Naive thymus-derived CD4-positive, alpha-beta T cell (primary cell): ENCODE measurements at regions not wholly inside any gene's neighbourhood (a gene's known extent, or its start where the extent isn't known, plus 50 kb on each side); places are given as distances from the start of the nearest gene placed in this dataset.
"Not testable (repeated sequence)": the region's sequence is repeated elsewhere in the genome, so short reads cannot be mapped to it uniquely, and the experiment has no call there.

ENCODE experiments used
- ATAC-seq: fragments of 150-1000 bp; cut with Tn5 transposase; 2 replicates; pipeline ENCODE4 v1.10.0; 2021; ENCODE audit warnings: mild to moderate bottlenecking, moderate library complexity
- CTCF ChIA-PET: fragments of 350-600 bp; sonication (Branson Sonifier 250); formaldehyde crosslinking; loops from one replicate; lab custom pipeline; 2021; ENCODE audit warnings: antibody characterized with exemption; lab: Charles Lee
- POLR2A ChIA-PET: fragments of 350-600 bp; sonication (Branson Sonifier 250); formaldehyde crosslinking; loops from one replicate; lab custom pipeline; 2021; ENCODE audit warnings: antibody characterized with exemption, inconsistent platforms; lab: Charles Lee
- DNase-seq, 9 donors: peaks; one replicate each; pipeline versions ENCODE4 v3.0.0 to v3.0.0-alpha.2; 2020 to 2022; ENCODE audit warnings: mixed read lengths in 1 of 9
- H3K27ac ChIP-seq: one replicate; pipeline ENCODE4 v1.7.0; 2013; ENCODE audit warnings: mild to moderate bottlenecking, low read depth, low read length, moderate library complexity
- H3K27me3 ChIP-seq, 2 donors: one replicate each; pipeline ENCODE4 v1.7.0; 2013; ENCODE audit warnings: low read length in 2 of 2, mild to moderate bottlenecking in 2 of 2, moderate library complexity in 2 of 2; ENCODE audit not compliant: control insufficient read depth in 2 of 2, insufficient read depth in 2 of 2
- H3K36me3 ChIP-seq, 3 experiments: 1 replicate in 2 of 3; 2 replicates in 1 of 3; pipeline ENCODE4 v1.7.0; 2013; ENCODE audit warnings: low read length in 3 of 3, mild to moderate bottlenecking in 3 of 3, moderate library complexity in 1 of 3; ENCODE audit not compliant: insufficient read depth in 3 of 3, control insufficient read depth in 2 of 3
- H3K4me1 ChIP-seq, 2 donors: one replicate each; pipeline ENCODE4 v1.7.0; 2013; ENCODE audit warnings: low read length in 2 of 2, mild to moderate bottlenecking in 2 of 2, moderate library complexity in 1 of 2; ENCODE audit not compliant: control insufficient read depth in 2 of 2, insufficient read depth in 2 of 2
- H3K4me3 ChIP-seq: 2 replicates; pipeline ENCODE4 v1.7.0; 2013; ENCODE audit warnings: mild to moderate bottlenecking, low read length
- H3K9me3 ChIP-seq, 3 experiments: 1 replicate in 2 of 3; 2 replicates in 1 of 3; pipeline ENCODE4 v1.7.0; 2013; ENCODE audit warnings: low read length in 3 of 3; ENCODE audit not compliant: control insufficient read depth in 2 of 3
- H3K27ac Mint-ChIP-seq, 9 donors: one replicate each; pipeline ENCODE4 v1.8.0; 2020 to 2022; ENCODE audit warnings: mixed read lengths in 9 of 9, mild to moderate bottlenecking in 8 of 9, moderate library complexity in 5 of 9, inconsistent platforms in 2 of 9
- H3K27me3 Mint-ChIP-seq, 5 donors: one replicate each; pipeline ENCODE4 v1.8.0; 2021 to 2022; ENCODE audit warnings: mixed read lengths in 5 of 5, mild to moderate bottlenecking in 1 of 5
- H3K36me3 Mint-ChIP-seq, 5 donors: one replicate each; pipeline ENCODE4 v1.8.0; 2020 to 2022; ENCODE audit warnings: mixed read lengths in 5 of 5, mild to moderate bottlenecking in 3 of 5, inconsistent platforms in 1 of 5
- H3K4me1 Mint-ChIP-seq, 7 donors: one replicate each; pipeline ENCODE4 v1.8.0; 2020 to 2022; ENCODE audit warnings: mixed read lengths in 7 of 7, mild to moderate bottlenecking in 3 of 7, inconsistent platforms in 1 of 7
- H3K4me3 Mint-ChIP-seq, 10 donors: one replicate each; pipeline ENCODE4 v1.8.0; 2020 to 2022; ENCODE audit warnings: mild to moderate bottlenecking in 10 of 10, mixed read lengths in 10 of 10, moderate library complexity in 6 of 10, inconsistent platforms in 2 of 10
- H3K9me3 Mint-ChIP-seq, 11 donors: one replicate each; pipeline ENCODE4 v1.8.0; 2020 to 2022; ENCODE audit warnings: mixed read lengths in 11 of 11, mild to moderate bottlenecking in 4 of 11, inconsistent platforms in 1 of 11, moderate library complexity in 1 of 11
- intact Hi-C, 2 donors: fragments of 100-400 bp; cut with micrococcal nuclease; formaldehyde crosslinking; loops; one replicate each; pipeline ENCODE4 v1.15.1; 2023

GRCh38 chr17:20867436-20867937 is 175.3 kb downstream of the USP22 start:
- H3K36me3 Mint-ChIP-seq, H3K9me3 ChIP-seq, H3K4me3 Mint-ChIP-seq, H3K27ac Mint-ChIP-seq, H3K4me1 Mint-ChIP-seq, H3K36me3 ChIP-seq, H3K27ac ChIP-seq, CTCF ChIA-PET, H3K4me3 ChIP-seq, H3K9me3 Mint-ChIP-seq, H3K4me1 ChIP-seq, intact Hi-C loops, H3K27me3 ChIP-seq, ATAC-seq, DNase-seq, POLR2A ChIA-PET: not testable (repeated sequence)
- H3K27me3 Mint-ChIP-seq = peaks cover 5 to 19% (median 18%) of the 10 kb centered on the region in 5 donors

GRCh38 chr17:20867938-20868661 is 174.7 kb downstream of the USP22 start:
- H3K27ac Mint-ChIP-seq, CTCF ChIA-PET, POLR2A ChIA-PET, H3K27ac ChIP-seq, H3K4me3 Mint-ChIP-seq, H3K36me3 Mint-ChIP-seq, H3K4me1 Mint-ChIP-seq, H3K9me3 Mint-ChIP-seq, H3K36me3 ChIP-seq, DNase-seq, intact Hi-C loops, ATAC-seq, H3K4me3 ChIP-seq, H3K9me3 ChIP-seq, H3K4me1 ChIP-seq, H3K27me3 ChIP-seq: not testable (repeated sequence)
- H3K27me3 Mint-ChIP-seq = peaks cover 5 to 22% (median 16%) of the 10 kb centered on the region in 5 donors

- H3K4me1 Mint-ChIP-seq, H3K36me3 ChIP-seq, H3K9me3 Mint-ChIP-seq, H3K4me3 ChIP-seq, DNase-seq, H3K4me1 ChIP-seq, ATAC-seq, H3K27ac ChIP-seq, H3K36me3 Mint-ChIP-seq, H3K27me3 ChIP-seq, H3K27ac Mint-ChIP-seq, CTCF ChIA-PET, intact Hi-C loops, POLR2A ChIA-PET, H3K4me3 Mint-ChIP-seq, H3K9me3 ChIP-seq: not testable (repeated sequence)
- peaks cover 5 to 22% (median 15%) of the 10 kb centered on the region in 5 donors for H3K27me3 Mint-ChIP-seq
Measured at GRCh38 chr17:20868662-20869007, 174.2 kb downstream of the USP22 start.

GRCh38 chr17:20873173-20873572 is 169.6 kb downstream of the USP22 start:
- H3K4me3 Mint-ChIP-seq, H3K36me3 ChIP-seq, ATAC-seq, H3K27ac ChIP-seq, CTCF ChIA-PET, H3K4me3 ChIP-seq, H3K36me3 Mint-ChIP-seq, H3K27me3 ChIP-seq, DNase-seq, H3K4me1 ChIP-seq, H3K9me3 Mint-ChIP-seq, POLR2A ChIA-PET, H3K4me1 Mint-ChIP-seq, H3K27ac Mint-ChIP-seq, intact Hi-C loops, H3K9me3 ChIP-seq: not testable (repeated sequence)
- H3K27me3 Mint-ChIP-seq = peaks cover 13 to 34% (median 17%) of the 10 kb centered on the region in 5 donors

- DNase-seq, H3K27ac Mint-ChIP-seq, ATAC-seq, H3K9me3 Mint-ChIP-seq, H3K4me1 ChIP-seq, intact Hi-C loops, H3K27me3 ChIP-seq, H3K4me1 Mint-ChIP-seq, H3K4me3 Mint-ChIP-seq, H3K36me3 ChIP-seq, H3K9me3 ChIP-seq, CTCF ChIA-PET, H3K36me3 Mint-ChIP-seq, POLR2A ChIA-PET, H3K27ac ChIP-seq, H3K4me3 ChIP-seq: not testable (repeated sequence)
- H3K27me3 Mint-ChIP-seq = peaks cover 17 to 40% (median 19%) of the 10 kb centered on the region in 5 donors
Measured at GRCh38 chr17:20873688-20874328, 169.0 kb downstream of the USP22 start.

GRCh38 chr17:20877384-20877783 is 165.4 kb downstream of the USP22 start:
- intact Hi-C loops, H3K4me3 Mint-ChIP-seq, H3K9me3 ChIP-seq, H3K4me3 ChIP-seq, H3K4me1 ChIP-seq, DNase-seq, ATAC-seq, H3K4me1 Mint-ChIP-seq, H3K9me3 Mint-ChIP-seq, H3K27ac Mint-ChIP-seq, H3K27ac ChIP-seq, POLR2A ChIA-PET, H3K27me3 ChIP-seq, CTCF ChIA-PET, H3K36me3 ChIP-seq, H3K36me3 Mint-ChIP-seq: not testable (repeated sequence)
- H3K27me3 Mint-ChIP-seq = peaks cover 25 to 57% (median 34%) of the 10 kb centered on the region in 5 donors

GRCh38 chr17:20890338-20890737 is 152.5 kb downstream of the USP22 start:
- intact Hi-C loops = no loop called here
- Mint-ChIP-seq H3K27me3 (peaks cover 0 to 29% (median 27%) of the 10 kb centered on the region in 5 donors), H3K4me1 (peaks cover 0 to under 1% (median 0%) of the 10 kb centered on the region in 7 donors), H3K36me3 (no peaks in the 10 kb centered on the region), H3K9me3 (no peaks in the 10 kb centered on the region), H3K4me3 (no peak overlapping the region), H3K27ac (no peak overlapping the region)
- no peak overlapping the region for H3K4me3 ChIP-seq
- H3K9me3 ChIP-seq = no peaks in the 10 kb centered on the region
- CTCF ChIA-PET = no interaction called here
- POLR2A ChIA-PET = no interaction called here
- ATAC-seq (no peak), DNase-seq (no peak)
- H3K27ac ChIP-seq = no peak overlapping the region
- H3K27me3 ChIP-seq = no peaks in the 10 kb centered on the region
- no peaks in the 10 kb centered on the region for H3K36me3 ChIP-seq
- H3K4me1 ChIP-seq = no peaks in the 10 kb centered on the region
